ENCODE measurements at regions not wholly inside any gene's neighbourhood (a gene's known extent, or its start where the extent isn't known, plus 50 kb on each side); places are given as distances from the start of the nearest gene placed in this dataset.
"Not testable (repeated sequence)": the region's sequence is repeated elsewhere in the genome, so short reads cannot be mapped to it uniquely, and the experiment has no call there.

DNA sequence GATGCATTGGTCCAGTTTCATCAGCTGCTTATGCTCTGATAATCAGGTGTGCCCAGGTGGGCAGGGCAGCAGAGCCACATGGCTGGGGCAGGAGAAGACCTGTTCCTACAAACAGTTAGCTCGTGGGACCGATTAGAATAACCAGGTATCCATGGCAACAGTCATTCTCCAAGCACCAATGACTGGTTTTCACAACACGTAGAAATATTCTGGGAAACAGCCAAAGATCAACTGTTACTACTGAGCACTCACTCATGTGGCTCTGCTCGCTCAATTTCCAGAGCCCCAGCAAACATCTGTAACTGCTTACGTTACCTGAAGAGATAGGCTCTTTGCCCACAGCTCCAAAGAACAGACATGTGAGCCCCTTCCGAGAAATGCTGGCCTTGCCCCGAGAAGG is 302.0 kb downstream of the AGTPBP1 start:
- no peak for TF ChIP-seq CTCF (IDR thresholded peaks at IDR 0.05; ENCODE audit: low read depth, low read length)
- no peak for DNase-seq (ENCODE audit: extremely low read depth, low read depth)

- DNase-seq (ENCODE audit: extremely low read depth, low read depth), result not testable (repeated sequence)
These were observed 307.8 kb downstream of the AGTPBP1 start for GRCh38 chr9:85433956-85434355.

DNA sequence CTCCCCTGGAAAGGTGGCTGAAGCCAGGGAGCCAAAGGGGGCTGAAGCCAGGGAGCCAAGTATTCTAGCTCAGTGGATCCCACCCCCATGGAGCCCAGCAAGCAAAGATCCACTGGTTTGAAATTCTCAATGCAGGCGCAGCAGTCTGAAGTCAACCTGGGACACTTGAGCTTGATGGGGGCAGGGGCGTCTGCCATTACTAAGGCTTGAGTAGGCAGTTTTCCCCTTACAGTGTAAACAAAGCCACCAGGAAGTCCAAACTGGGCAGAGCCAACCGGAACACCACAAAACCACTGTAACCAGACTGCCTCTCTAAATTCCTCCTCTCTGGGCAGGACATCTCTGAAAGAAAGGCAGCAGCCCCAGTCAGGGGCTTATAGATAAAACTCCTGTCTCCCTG is 308.2 kb downstream of the AGTPBP1 start:
- DNase-seq (ENCODE audit: extremely low read depth, low read depth), result not testable (repeated sequence)

DNA sequence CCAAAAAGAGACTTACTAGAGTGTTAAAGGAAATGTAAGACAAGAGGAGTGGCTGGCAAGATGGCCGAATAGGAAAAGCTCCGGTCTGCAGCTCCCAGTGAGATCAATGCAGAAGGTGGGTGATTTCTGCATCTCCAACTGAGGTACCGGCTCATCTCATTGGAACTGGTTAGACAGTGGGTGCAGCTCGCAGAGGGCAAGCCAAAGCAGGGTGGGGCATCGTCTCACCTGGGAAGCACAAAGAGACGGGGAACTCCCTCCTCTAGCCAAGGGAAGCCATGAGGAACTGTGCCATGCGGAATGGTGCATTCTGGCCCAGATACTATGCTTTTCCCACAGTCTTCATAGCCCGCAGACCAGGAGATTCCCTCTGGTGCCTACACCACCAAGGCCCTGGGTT is 308.7 kb downstream of the AGTPBP1 start:
- DNase-seq (ENCODE audit: extremely low read depth, low read depth), result no peak
- TF ChIP-seq CTCF (IDR thresholded peaks at IDR 0.05; ENCODE audit: low read depth, low read length), result no peak

- TF ChIP-seq CTCF (IDR thresholded peaks at IDR 0.05; ENCODE audit: low read depth, low read length), result no peak
- no peak for DNase-seq (ENCODE audit: extremely low read depth, low read depth)
These were observed 309.2 kb downstream of the AGTPBP1 start for GRCh38 chr9:85432599-85432998.

DNA sequence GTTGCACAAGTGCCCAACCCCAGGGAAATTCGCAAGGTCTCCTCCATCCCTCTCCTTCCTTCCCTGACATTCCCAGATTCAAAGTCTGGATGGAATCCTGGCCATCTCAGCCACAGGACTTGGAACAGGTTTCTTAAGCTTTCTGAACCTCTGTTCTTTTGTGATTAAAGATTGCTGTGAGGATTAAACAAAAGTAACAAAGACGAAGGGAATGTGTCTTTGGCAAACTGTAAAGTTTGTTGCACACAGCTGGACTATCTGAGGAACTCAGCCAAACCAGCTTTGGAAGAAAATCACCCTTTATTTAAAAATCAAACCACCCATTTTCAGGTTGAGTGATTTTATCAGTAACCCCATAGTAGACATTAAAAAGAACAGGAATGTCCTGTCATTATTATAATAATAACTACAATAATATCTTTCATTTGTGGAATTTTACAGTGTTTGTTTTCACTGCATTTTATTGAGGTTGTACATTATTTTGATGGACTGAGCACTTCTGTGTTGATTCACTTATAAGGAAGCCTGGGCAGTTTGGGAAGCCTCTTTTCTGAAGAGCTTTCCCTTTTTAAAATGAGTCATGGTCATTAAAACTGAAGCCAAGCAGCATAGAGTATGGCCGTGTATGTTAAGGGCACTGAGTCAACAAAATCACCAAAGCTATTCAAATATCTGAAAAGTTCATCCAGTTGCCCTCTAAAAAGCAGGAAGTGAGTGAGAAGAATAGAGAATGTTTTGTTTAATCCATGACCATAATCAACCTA is 310.2 kb downstream of the AGTPBP1 start:
- no peak for DNase-seq (ENCODE audit: extremely low read depth, low read depth)
- no peak for TF ChIP-seq CTCF (IDR thresholded peaks at IDR 0.05; ENCODE audit: low read depth, low read length)

GRCh38 chr9:85430659-85431338 is 311.0 kb downstream of the AGTPBP1 start:
- DNase-seq (ENCODE audit: extremely low read depth, low read depth), result no peak
- TF ChIP-seq CTCF (IDR thresholded peaks at IDR 0.05; ENCODE audit: low read depth, low read length), result no peak

GRCh38 chr9:85428230-85428629 is 313.5 kb downstream of the AGTPBP1 start:
- DNase-seq (ENCODE audit: extremely low read depth, low read depth), result no peak

More at GRCh38 chr9:85428230-85428629, 313.5 kb downstream of the AGTPBP1 start:
- TF ChIP-seq CTCF (IDR thresholded peaks at IDR 0.05; ENCODE audit: low read depth, low read length), result no peak

All from AG09319 (cell line).